Endodermal cell (in vitro differentiated cells): ENCODE measurements at regions not wholly inside any gene's neighbourhood (a gene's known extent, or its start where the extent isn't known, plus 50 kb on each side); places are given as distances from the start of the nearest gene placed in this dataset.

Experiments
- DNase-seq: peaks from one replicate; pipeline ENCODE4 v3.0.0-alpha.2; 2017
- H3K27ac ChIP-seq: 2 replicates; pipeline ENCODE4 v1.5.1; 2013; ENCODE audit warnings: mild to moderate bottlenecking, low read depth, low read length, moderate library complexity
- H3K27me3 ChIP-seq: 2 replicates; pipeline ENCODE4 v1.6.1; 2013; ENCODE audit warnings: mild to moderate bottlenecking, low read length, moderate library complexity; ENCODE audit not compliant: insufficient read depth, control insufficient read depth, poor library complexity, severe bottlenecking
- H3K36me3 ChIP-seq: 2 replicates; pipeline ENCODE4 v1.7.0; 2013; ENCODE audit warnings: mild to moderate bottlenecking, low read length, moderate library complexity; ENCODE audit not compliant: control insufficient read depth, insufficient read depth
- H3K4me1 ChIP-seq: one replicate; pipeline ENCODE4 v1.7.0; 2013; ENCODE audit warnings: low read length; ENCODE audit not compliant: control insufficient read depth, insufficient read depth
- H3K4me3 ChIP-seq: 2 replicates; pipeline ENCODE4 v1.5.1; 2013; ENCODE audit warnings: mild to moderate bottlenecking, low read length, moderate library complexity
- H3K9ac ChIP-seq: 2 replicates; pipeline ENCODE4 v1.6.1; 2013; ENCODE audit warnings: mild to moderate bottlenecking, low read length, moderate library complexity; ENCODE audit not compliant: poor library complexity, severe bottlenecking; ENCODE audit errors: extremely low read depth
- H3K9me3 ChIP-seq: 2 replicates; pipeline ENCODE4 v1.6.1; 2013; ENCODE audit warnings: mild to moderate bottlenecking, low read length, moderate library complexity; ENCODE audit not compliant: control insufficient read depth
- H3K27ac Mint-ChIP-seq: 2 replicates; pipeline ENCODE4 v1.8.0; 2020; ENCODE audit warnings: mixed read lengths
- H3K27me3 Mint-ChIP-seq: 2 replicates; pipeline ENCODE4 v1.8.0; 2021; ENCODE audit warnings: mild to moderate bottlenecking, mixed read lengths; ENCODE audit not compliant: insufficient read depth
- H3K36me3 Mint-ChIP-seq: 2 replicates; pipeline ENCODE4 v1.8.0; 2020; ENCODE audit warnings: low read depth, mixed read lengths
- H3K4me1 Mint-ChIP-seq: 2 replicates; pipeline ENCODE4 v1.8.0; 2020; ENCODE audit warnings: mixed read lengths
- H3K4me3 Mint-ChIP-seq: 2 replicates; pipeline ENCODE4 v1.8.0; 2020; ENCODE audit warnings: mild to moderate bottlenecking, moderate library complexity, mixed read lengths
- H3K9me3 Mint-ChIP-seq: 2 replicates; pipeline ENCODE4 v1.8.0; 2020; ENCODE audit warnings: mild to moderate bottlenecking, mixed read lengths
- CTCF ChIP-seq: fragments of 200-600 bp; sonication (generic); conservative IDR thresholded peaks from 2 replicates; pipeline ENCODE4 v1.5.0; 2021; ENCODE audit warnings: antibody characterized with exemption, mild to moderate bottlenecking
- WGBS, 2 experiments: methylation state at CpG; one replicate each; pipeline versions ENCODE4 v1.1.5 to v1.1.7; 2013; ENCODE audit warnings: missing lambda C conversion rate in 2 of 2, mixed read lengths in 1 of 2; ENCODE audit not compliant: insufficient coverage in 1 of 2, insufficient read length in 1 of 2; 5-methylcytosine and 5-hydroxymethylcytosine counted together

- no peak overlapping the region for H3K9ac ChIP-seq
- H3K4me3 ChIP-seq: no peak overlapping the region
- no peaks in the 10 kb centered on the region for H3K4me1 ChIP-seq
- TF ChIP-seq CTCF: no peak
- 90 to 96% methylated on average over 4 to 5 of the region's 5 CpGs for WGBS, 2 experiments
- DNase-seq: no peak
- Mint-ChIP-seq H3K36me3 (no peaks in the 10 kb centered on the region), H3K27ac (no peak overlapping the region), H3K27me3 (peaks cover 3% of the 10 kb centered on the region), H3K4me1 (peaks cover 6% of the 10 kb centered on the region), H3K9me3 (no peaks in the 10 kb centered on the region), H3K4me3 (no peak overlapping the region)
- H3K27me3 ChIP-seq: no peaks in the 10 kb centered on the region
- no peak overlapping the region for H3K27ac ChIP-seq
- no peaks in the 10 kb centered on the region for H3K9me3 ChIP-seq
- H3K36me3 ChIP-seq: no peaks in the 10 kb centered on the region
These were observed 224.3 kb upstream of the MAP3K1 start for GRCh38 chr5:56591081-56591480.

GRCh38 chr5:56589481-56589860 lies 225.9 kb upstream of the MAP3K1 start:
- Mint-ChIP-seq H3K9me3 (peaks cover under 1% of the 10 kb centered on the region), H3K4me3 (no peak overlapping the region), H3K36me3 (no peaks in the 10 kb centered on the region), H3K27ac (no peak overlapping the region), H3K4me1 (peaks cover 12% of the 10 kb centered on the region), H3K27me3 (peaks cover 3% of the 10 kb centered on the region)
- Histone ChIP-seq H3K36me3 (no peaks in the 10 kb centered on the region), H3K4me1 (peaks cover 2% of the 10 kb centered on the region), H3K9me3 (peaks cover 5% of the 10 kb centered on the region), H3K9ac (no peak overlapping the region), H3K27me3 (no peaks in the 10 kb centered on the region), H3K27ac (no peak overlapping the region), H3K4me3 (no peak overlapping the region)
- 88 to 98% methylated on average over 4 to 6 of the region's 6 CpGs for WGBS, 2 experiments
- no peak for TF ChIP-seq CTCF
- DNase-seq: no peak

- no peaks in the 10 kb centered on the region for H3K36me3 Mint-ChIP-seq
- Histone ChIP-seq H3K27me3 (no peaks in the 10 kb centered on the region), H3K4me1 (peaks cover 2% of the 10 kb centered on the region), H3K9ac (no peak overlapping the region), H3K27ac (no peak overlapping the region), H3K9me3 (peaks cover 10% of the 10 kb centered on the region), H3K36me3 (no peaks in the 10 kb centered on the region), H3K4me3 (no peak overlapping the region)
- H3K4me3 Mint-ChIP-seq: no peak overlapping the region
- peaks cover 12% of the 10 kb centered on the region for H3K4me1 Mint-ChIP-seq
- no peak overlapping the region for H3K27ac Mint-ChIP-seq
- DNase-seq: peak; percentile 53
- no peak for TF ChIP-seq CTCF
- peaks cover 5% of the 10 kb centered on the region for H3K9me3 Mint-ChIP-seq
- WGBS, 2 experiments: 93 to 96% methylated on average over 11 to 16 of the region's 16 CpGs
- H3K27me3 Mint-ChIP-seq: peaks cover 1% of the 10 kb centered on the region
These were observed 226.5 kb upstream of the MAP3K1 start for GRCh38 chr5:56588636-56589480.
